ENCODE measurements at regions not wholly inside any gene's neighbourhood (a gene's known extent, or its start where the extent isn't known, plus 50 kb on each side); places are given as distances from the start of the nearest gene placed in this dataset.
A peak's percentile ranks its signal among the peaks of the same experiment; 100 is the strongest.

DNA sequence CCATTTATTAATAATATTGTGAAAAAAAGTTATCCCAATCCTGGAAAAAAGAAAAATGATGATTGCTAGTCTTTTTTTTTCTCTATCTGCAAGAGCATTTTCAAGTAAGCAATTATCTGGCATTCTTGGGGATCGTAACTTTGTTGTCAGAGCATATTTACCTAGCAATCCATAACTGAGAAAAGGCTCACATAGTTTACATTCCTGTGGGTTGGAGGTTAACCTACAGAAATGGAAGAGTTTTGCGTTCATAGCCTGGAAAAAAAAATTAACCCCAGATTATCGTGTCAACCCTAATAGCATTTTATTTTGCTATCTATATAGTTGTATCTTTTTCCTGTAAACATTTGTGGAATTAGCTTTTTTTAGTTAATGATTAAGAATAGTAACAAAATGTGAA lies 292.3 kb downstream of the DAD1 start:
- TF ChIP-seq, protein P1, sequence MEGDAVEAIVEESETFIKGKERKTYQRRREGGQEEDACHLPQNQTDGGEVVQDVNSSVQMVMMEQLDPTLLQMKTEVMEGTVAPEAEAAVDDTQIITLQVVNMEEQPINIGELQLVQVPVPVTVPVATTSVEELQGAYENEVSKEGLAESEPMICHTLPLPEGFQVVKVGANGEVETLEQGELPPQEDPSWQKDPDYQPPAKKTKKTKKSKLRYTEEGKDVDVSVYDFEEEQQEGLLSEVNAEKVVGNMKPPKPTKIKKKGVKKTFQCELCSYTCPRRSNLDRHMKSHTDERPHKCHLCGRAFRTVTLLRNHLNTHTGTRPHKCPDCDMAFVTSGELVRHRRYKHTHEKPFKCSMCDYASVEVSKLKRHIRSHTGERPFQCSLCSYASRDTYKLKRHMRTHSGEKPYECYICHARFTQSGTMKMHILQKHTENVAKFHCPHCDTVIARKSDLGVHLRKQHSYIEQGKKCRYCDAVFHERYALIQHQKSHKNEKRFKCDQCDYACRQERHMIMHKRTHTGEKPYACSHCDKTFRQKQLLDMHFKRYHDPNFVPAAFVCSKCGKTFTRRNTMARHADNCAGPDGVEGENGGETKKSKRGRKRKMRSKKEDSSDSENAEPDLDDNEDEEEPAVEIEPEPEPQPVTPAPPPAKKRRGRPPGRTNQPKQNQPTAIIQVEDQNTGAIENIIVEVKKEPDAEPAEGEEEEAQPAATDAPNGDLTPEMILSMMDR (IDR thresholded peaks at IDR 0.05), result no peak
- TF ChIP-seq, protein P2, sequence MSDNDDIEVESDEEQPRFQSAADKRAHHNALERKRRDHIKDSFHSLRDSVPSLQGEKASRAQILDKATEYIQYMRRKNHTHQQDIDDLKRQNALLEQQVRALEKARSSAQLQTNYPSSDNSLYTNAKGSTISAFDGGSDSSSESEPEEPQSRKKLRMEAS (IDR thresholded peaks at IDR 0.05), result peak; percentile 34; the same call in 1 of the 2 replicates
